ENCODE measurements at regions not wholly inside any gene's neighbourhood (a gene's known extent, or its start where the extent isn't known, plus 50 kb on each side); places are given as distances from the start of the nearest gene placed in this dataset.

DNA sequence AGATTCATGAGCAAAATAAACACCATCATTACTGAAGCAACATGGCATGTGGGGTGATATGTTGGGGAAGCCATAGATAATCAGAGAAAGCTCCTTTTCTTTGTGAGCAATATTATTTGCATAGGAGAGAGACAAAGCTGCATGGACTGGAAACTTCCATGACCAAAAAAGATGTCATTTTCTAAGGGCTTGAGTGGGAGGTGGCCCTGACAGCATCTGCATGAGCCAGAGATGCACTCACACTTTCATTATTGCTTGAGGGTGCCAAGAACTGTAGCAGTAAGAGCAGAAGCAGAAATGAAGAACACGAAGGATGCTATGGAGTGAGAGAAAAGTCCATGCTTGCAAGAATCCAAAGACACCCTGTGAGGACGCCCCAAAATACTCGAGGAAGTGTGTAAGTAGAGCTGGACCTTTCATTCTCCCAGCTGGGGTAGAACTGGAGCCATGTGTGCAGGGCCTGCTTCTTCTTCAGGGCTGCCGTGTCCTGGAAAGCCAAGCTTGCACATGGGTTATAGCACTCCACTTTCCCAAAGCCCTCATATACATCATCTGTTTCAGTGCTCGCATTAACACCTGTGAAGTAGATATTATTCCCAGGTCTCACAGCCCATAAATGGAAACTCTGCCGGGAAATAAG lies 851.2 kb downstream of the DHX35 start:
- DNase-seq = no peak

DNA sequence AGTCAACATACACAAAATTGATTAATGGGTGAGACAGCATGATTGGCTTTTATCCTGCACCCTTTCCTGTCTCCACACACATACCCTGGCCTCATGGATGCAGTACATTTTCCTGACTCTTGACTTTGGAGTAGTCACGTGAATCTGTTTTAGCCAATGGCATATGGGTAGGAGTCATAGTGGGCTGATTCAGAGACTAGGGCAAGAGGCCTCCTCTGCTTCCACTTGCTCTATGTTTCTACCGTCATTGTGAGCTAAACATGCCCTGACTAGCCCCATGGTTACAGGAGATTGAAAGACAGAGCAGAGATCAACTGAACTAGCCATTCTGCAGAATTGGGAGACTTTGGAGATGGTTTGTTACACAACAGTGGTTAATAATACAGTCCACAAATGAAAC lies 850.0 kb downstream of the DHX35 start:
- DNase-seq = no peak

DNA sequence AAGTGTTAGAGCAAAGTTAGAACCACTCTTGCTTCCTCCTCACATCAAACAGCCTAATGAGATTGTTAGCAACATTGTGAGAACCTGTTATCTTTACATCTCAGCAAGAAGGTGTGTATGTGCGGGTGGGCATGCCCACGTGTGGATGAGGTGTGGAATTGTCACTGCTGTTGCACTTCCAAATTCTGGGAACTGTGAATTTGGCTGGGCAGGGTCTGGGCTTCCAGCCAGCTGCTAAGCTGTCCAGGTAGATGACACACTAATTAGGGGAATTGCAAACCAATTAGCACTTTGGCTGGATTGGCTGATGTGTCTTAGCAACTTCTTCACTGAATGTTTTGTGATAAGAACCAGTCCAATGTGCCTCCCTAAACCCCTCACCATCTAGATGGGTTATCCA lies 848.2 kb downstream of the DHX35 start:
- DNase-seq = no peak

DNA sequence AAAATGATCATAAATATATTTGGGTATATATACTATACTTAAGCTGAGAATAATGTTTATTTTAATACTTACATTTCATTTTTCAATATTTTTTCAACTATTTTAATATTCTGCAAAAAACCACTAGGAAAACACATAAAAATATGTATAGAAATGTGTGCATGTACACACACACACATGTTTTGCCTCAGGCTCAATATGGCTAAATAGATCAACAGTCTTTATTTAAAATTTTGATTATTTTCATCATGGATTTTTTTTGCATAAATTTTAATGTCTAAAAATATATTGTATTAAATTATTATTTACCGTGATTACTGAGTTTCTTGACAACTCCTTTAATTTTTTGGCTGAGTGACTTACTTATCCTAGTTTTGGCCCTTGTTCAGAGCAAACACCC lies 846.5 kb downstream of the DHX35 start:
- no peak for DNase-seq

DNA sequence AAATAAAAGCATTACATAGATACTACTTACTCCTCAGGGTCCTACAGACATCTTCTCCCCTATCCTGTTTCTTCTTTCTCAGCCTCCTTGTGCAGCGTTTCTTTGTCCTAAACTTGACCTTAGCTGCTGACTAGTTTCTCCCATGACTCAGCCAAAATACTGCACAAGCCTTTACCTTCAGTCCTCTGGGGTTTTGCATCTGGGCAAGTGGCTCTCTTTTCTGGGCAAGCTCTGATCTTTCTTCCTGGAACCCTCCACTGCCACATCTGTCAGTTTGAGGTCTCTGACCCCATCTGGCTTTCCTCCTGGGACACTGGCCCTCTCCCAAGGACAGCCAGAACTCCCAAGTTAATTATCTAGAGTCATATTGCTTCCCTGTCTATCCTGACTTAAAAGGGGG lies 838.4 kb downstream of the DHX35 start:
- no peak for DNase-seq

DNA sequence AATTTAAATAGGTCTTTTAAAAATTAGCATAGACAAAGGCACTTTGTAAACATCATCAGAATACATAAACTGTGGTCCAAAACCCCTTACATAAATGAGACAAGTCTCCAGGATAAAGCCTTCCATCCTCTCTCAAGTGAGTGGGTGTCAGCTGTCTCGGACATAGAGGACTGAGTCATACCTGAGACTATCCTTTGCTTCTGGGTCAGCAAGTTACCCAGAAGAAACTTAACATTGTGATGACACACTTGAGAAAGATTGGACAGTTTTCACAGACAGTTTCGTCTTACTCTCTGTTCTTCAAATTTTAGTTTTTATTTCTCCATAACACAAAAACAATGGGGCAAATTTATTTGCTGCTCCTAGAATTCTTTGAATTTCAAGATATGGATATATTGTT lies 838.0 kb downstream of the DHX35 start:
- DNase-seq = no peak

DNA sequence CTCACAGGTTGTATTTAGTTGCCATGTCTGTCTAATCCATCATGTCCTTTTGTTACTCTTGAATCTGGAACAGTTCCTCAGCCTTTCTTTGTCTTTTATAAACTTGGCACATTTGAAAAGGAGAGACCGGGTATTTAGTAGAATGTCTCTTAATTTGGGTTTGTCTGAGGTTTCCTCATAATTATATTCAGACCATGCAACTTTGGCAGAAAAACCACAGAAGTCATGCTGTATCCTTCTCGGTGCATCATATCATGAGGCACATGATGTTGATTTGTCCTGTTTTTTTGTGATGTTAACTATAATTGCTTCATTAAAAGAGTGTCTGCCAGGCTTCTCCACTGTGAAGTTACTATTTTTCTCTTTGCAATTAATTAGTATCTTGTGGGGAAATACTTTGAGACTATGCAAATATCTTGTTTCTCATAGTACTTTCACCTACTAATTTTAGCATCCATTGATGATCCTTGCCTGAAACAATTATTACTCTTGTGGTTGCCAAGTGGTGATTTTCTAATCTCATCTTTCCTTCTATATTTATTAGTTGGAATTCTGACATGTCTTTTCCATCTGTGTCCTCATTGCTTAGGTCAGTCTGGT lies 837.3 kb downstream of the DHX35 start:
- no peak for DNase-seq

DNA sequence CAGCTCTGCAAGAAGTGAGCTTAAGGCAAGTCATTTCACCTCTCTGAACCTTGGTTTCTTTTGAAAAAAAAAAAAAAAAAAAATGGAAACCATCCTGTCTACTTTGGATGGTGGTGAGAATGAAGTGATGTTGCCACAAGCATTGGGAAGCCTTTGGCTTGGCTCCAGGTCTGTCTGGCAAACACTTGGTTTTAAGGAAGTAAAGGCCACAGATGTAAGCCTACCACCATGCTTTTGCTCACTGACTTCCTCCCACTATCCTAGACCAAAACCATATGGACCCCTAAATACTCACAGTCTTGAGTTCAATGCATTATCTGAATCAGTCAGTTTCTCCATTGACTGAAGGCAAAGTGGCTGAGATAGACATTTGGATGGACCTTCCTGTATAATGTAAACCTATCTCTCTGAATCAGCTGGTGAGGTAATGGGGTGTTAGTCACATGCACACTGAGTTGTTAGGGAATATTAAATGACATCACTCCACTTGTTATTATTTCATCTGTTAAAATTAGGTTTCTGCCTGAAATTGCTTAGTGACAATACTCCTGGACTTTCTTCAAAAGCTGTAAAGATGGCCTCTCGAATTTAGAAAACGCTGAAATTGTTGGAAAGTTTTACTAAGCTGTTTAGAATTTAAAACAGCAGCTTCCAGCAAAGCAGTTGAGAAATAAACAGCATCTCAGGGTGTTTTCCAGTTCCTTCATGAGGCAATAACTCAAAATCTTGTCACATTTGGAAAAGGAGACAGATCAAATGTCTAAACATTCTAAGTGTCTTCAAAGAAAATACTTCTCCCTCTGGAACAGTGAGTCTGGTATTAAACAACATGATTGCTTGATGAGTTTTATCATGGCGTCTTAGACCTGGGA lies 833.5 kb downstream of the DHX35 start:
- no peak for DNase-seq

DNA sequence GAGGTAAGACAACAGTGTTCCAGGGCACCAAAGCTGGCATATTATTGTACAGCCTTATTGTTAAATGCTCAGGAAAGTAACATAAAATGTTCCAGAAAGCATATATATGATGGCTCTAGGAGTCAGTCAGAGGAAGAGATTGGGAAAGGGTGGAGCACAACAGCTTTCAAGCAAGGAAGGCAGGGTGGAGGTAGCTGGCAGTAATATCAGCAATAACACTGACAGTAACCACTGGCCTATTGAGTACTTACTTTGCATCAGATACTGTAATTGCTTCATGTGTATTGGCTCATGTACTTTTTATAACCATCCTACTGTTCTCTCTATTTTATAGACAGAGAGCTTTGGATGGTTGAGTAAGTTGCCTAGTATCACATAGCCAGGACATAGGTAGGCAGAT lies 830.2 kb downstream of the DHX35 start:
- DNase-seq = no peak

DNA sequence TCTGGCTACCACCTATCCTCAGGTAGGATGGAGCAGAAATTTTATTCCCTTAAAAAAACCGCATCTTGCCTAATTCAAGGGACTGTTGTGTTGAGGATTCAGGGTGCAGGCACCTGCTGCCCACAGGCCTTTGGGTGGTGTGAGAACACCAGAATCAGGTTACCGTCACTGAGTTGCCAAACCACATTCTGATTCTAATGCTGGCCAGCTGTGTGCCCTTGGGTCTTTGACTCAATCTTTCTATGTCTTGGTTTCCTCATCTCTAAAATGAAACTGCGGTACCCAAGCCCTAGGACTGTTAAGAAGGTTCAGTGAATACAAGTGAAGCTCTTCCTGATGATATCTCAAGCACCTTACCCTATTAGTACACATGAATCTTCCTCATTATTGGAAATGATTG lies 827.3 kb downstream of the DHX35 start:
- DNase-seq = no peak

DNA sequence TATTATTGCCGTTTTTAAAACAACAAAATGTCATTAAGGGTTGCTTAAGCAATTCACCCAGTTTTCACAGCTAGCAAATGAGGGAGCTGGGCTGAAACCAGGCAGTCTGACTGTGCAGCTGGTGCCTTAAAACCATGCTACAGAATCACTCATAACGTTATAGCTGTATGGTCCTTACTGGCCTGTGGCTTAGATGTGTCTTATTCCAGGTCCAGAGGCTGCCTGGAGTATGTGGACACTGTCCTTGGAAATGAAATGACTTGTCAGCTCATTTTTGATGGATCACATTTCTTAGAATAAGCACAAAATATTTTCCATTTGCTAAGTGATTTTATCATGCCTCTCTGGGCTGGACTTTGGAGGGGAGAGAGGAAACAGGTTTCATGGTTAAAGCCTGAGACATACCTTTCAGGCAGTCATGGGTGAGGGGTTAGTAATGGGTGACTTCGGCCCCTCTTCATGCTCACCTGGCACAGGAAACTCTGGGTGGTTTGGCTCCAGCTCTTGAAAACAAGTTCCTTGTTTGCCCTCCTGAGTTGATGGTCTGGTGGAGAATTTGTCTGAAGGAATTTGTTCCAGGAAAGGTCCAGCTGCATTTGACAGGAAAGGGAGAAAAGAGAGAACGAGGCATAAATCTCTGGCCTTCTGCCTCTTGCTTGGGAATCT lies 823.2 kb downstream of the DHX35 start:
- DNase-seq = no peak

DNA sequence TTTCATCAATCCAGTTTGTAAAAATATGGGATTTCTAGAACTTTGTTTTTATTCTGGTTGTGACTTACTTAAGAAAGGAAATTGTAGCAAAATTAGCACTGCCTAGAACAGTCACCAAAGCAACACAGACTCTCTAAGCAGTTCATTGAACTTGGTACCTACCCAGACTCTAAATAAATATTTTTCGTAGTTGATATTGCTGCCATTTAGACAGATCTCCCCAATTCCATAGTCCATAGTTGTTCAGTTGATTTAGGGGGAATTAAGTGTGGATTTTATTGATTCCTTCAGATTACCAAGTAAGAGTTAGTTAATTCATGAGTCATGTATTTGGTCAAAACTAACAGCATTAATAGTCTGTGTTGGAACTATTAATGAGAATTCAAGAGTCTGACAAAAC lies 822.5 kb downstream of the DHX35 start:
- DNase-seq = no peak

DNA sequence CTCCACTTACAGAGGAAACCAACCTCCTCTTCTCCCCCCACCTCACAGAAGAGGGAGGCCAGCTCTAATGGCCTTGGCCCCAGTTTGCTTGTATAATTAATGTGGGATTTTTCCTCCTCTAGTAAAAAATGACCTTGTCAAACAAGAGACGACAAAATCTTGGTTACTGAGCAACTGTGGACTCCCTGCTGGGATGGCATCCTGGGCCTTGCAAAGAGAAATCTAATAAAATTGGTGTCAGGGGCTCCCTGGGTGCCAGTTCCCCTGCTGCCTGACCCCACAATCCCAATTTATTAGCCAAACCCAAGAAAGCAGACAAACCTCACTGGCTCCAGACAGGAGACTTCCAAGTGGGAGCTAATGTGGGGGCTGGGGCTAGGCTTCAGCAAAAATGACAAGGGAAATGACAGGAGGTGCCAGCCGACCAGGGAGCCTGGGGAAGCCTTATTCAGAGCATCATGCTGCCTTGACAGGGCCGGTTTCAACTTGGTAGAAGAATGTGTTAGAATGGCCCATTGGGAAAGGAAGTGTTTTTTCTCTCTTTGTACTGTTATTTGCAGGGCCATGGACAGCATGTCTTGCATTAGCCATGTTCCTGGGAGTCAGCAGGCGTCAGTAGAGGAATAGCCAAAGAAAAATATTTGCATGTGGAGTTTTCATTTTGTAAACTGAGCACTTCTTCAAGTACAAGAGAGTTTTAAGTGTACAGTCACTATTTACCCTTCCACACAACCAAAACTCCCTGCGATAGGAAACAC lies 816.9 kb downstream of the DHX35 start:
- no peak for DNase-seq

DNA sequence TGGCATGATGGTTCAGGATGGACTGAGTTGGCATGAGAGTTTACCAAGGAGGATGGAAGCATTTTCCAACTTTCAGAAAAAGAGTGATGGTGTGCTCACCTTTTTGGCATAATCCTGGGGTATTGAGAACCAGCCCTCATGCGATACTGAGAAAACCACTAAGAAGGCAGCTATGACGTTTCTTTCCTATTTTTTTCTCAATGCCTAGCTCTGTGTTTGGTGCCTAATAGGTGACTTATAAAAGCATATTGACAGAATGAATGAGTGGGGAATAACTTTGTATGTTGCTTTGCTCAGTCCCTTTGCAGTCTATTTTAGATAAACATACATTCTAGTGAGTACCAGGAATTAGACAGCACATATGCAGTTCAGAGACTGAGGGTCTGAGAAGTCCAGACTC lies 816.3 kb downstream of the DHX35 start:
- no peak for DNase-seq

DNA sequence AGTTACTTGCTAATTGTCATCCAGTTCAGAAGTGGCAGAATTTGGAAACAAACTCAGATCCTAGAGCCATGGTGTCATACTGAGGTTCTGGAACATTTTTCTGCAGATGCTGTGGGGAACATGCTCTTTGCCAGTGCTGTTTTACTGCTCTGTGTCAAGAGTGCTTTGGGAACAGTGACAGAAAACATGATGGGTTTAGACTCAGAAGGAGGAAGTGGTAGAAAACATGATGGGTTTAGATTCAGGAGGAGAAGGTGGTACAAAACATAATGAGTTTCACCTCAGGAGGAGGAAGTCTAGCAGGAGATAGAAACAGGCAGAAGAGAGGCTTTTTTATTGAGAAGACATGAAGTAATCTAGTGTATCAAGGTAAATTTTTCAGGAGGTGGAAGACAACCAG lies 815.5 kb downstream of the DHX35 start:
- DNase-seq = no peak

DNA sequence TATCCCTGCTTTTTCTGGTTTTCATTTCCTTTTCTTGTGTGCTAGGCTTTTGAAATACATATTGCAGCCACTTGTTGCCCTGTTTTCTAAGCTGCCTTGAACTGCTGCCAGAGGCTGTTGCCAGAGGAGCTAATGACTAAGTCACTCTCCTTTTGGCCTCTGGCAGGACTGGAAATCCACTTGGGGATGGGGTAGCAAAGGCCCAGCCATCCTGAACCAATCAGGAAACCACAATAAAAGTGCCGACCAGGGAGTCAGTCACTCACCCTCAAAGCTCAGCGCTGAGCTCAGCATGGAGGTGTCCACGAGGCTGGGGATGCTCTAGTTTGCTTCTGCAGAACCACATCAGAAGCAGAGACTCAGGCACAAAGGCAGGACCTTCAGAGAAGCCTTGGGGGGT lies 813.0 kb downstream of the DHX35 start:
- no peak for DNase-seq

DNA sequence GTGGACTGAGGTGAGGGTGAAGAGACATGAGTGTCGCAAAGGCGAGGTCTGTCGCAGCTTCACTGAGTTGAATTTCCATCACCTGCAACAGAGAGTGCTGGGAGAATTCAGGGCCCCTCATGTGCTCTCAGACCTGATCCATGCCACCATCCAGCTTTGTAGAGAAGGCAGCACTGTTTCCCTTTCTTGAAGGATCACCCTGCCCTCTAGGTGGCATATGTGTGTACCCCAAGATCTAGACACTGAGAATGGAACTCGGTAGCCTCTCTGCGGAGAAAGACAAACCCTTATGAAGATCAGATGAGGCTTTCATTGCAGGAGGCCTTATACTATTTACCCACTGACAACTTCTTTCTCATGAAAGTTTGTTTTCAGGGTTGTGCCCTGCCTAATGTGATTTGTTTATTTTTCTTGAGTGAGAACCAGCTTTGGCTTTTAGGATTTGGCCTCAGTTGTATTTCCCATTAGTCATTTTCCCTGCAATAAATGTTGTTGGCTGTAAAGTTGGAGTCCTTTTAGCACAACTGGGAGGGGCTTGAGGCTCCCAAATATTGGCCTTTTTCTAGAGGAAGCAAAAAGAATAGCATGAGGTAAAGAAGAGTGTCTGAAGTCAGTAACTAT lies 811.3 kb downstream of the DHX35 start:
- DNase-seq = no peak

DNA sequence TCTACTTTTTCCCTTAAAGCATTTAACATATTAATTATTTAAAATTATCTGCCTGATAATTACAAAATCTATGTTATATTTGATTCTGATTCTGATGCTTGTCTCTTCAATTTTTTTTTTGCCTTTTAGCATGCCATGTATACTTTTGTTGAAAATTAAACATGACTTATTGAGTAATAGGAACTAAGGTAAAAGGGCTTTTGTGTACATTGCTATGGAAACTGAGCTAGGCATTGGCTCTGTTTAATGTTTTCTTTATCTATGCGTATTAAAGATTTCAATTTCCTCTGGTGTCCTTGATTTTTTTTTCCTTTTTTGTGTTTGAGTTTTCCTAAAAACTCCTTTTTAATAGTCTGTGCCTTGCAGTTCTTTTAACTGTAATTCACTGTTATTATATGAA lies 805.2 kb downstream of the DHX35 start:
- DNase-seq = no peak

DNA sequence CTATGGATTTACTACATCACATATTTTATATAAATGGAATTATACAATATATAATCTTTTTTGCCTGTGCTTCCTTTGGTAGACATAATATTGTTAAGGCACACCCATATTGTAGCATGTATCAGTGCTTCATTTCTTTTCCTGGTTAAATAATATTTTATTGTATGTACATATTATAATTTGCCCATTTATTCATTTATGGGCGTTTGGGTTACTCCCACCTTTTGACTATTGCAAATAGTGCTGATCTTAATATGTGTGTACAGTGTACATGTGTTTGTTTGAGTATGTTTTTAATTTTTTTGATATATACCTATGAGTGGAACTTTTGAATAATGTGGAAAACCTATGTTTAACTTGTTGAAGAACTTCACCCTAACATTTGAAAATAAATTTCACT lies 804.2 kb downstream of the DHX35 start:
- no peak for DNase-seq

DNA sequence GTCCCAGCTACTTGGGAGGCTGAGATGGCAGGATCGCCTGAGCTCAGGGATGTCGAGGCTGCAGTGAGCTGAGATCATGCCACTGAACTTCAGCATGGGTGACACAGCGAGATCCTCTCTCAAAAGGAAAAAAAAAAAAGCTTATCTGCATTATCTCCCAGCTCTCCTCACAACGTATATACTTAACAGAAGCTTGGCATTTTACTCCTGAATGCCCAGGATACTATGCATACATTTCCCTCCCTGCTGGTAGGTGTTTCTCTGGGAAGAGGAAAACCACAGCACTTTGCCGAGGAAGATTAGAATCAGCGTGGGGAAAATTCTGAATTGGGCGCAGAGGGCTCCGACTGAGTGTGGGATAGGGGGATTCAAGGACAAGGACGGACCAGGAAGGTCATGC lies 800.6 kb downstream of the DHX35 start:
- no peak for DNase-seq

DNA sequence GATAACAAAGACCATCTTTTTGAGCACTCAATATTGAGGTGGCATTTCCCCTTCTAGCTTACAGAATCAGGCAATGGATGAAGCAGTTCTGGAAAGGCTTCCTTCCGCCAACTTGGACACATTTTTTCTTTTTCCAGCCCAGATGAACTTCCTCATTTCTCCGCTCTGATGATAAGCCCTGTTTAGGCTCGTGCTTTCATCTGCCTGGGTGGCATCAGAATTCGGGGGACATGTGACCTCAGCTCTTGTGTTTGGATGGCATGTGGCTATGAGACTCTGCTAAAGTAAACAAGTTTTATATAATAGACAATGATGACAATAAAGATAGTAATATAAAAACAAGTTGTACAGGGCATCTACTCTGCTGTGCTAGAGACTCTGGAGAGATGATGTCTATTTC lies 796.7 kb downstream of the DHX35 start:
- no peak for DNase-seq

DNA sequence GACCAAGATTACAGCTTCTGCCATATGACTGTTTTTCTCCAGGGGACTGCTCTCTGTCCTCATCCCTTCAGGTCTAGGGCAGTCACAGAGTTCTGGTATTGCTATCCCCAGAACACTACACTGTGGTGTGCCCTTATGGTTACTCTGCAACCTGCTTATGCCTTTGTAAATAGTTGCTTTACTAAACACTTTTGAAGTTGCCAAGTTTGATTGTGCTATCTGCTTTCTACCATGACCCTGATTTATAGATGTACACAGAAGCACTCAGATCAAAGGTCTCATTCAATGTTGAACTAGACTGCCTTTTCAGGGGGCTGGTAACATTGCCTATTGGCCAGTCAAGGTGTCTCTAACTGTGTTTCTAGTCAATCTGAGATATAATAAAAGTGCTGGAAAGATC lies 794.7 kb downstream of the DHX35 start:
- DNase-seq = no peak
